ENCODE measurements at regions not wholly inside any gene's neighbourhood (a gene's known extent, or its start where the extent isn't known, plus 50 kb on each side); places are given as distances from the start of the nearest gene placed in this dataset.

- DNase-seq = no peak
Measured at GRCh38 chr4:3715855-3716630, 50.1 kb upstream of the ADRA2C start.

DNA sequence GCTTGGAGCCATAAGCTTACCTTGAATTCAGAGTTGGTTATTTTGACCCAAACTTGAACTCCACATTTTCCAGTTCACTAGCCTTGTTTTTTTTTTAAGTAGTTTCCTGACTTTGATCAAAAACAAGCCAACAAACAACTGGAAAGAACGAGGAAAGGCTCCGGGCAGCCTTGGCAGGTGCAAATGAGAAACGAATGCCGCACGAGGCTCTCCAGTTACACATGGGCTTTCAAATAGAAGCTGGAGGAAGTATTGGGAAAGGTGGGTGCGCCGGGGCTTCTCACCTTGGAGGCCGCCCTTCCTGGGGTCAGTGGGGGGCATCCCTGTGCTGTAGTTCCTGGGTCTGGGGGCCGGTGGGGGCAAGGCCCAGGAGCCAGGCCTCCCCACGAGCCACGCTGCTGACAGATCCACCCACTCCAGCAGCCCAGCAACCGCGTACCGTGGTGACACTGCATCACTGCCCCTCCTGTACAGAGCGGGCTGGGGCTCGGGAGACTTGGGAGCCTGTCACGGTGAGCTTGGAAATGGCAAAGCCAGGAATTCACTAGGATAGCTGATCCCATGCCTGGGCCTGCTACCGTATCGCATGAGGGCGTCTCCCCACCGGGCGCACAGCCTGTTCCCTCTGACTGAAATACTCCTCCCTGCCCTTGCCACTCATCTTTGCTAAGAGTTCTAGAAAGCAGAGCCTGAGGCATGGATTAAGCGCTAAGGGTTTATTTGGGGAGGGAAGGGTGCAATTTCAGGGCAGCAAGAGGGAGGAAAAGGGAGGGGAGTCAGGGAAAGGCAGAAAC is 50.9 kb upstream of the ADRA2C start:
- DNase-seq = no peak

GRCh38 chr4:3714642-3715001 is 51.6 kb upstream of the ADRA2C start:
- DNase-seq = no peak

- DNase-seq = no peak
Measured at GRCh38 chr4:3713817-3714641, 52.2 kb upstream of the ADRA2C start.

- DNase-seq = no peak
Measured at GRCh38 chr4:3713346-3713745, 52.8 kb upstream of the ADRA2C start.

- no peak for DNase-seq
Measured at GRCh38 chr4:3712936-3713335, 53.2 kb upstream of the ADRA2C start.

DNA sequence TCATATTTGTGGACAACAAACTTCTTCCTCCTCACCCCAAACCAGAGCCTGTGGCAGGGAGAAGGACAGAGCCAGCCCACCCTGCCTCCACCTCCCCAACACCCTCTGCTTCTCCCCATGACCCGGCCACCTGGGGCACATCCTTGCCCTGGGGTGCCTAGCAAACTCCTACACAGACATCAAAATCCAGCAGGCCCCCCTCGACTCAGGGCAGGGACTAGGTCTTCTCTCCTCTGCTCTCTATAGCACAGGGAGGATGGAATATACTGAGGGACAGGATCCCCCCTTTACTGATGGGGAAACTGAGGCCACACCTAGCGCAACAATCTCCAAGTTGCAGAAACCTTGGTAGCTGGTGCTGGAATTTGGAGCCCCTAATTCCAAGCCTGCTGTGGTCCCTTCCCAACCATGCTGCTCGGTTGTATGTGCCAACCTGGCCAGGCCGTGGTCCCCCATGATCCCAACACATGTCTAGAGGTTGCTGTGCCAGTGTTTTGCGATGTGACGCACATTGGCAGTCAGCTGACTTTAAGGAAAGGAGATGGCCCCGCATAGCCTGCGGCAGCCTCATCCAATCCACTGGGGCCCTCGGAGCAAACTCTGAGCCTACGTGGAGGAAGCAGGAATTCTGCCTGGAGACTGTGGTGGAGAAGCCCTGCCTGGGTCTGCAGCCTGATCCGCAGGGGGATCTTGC is 53.9 kb upstream of the ADRA2C start:
- DNase-seq = no peak

- DNase-seq = no peak
Measured at GRCh38 chr4:3711183-3712111, 54.7 kb upstream of the ADRA2C start.

DNA sequence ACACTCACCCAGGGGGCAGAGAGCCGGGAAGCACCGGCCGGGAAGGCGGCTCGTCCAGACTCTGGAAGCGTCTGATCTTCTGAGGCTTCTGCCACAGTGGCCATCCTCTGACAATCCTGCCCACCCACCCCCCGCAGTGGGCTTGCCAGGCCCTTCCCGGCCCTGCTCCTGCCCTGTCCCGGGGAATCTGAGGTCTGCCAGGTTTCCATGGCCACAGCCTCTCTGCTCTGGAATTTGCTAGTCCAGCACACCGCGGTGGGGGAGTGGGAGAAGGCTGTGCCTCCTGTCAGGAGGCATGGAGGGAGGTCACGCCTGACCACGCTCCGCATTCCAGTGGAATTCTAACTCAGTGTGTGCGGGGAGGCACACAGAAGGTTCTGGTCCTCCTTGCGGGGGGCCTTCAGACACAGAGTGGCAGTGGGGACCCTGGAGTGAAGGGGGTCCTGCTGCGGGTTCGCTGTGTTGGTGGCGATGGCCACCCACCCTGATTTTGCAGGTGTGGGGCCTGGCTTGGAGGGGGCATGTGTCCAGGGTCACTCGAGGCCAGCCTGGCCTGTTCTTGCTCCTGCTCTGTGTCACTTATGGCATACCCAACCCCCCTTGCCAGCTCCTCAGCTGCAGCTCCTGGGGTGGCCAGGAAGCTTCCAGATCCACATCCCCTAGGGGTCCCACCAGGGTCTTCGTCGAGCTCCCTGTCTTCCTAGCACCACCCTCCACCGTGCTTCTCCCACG is 55.6 kb upstream of the ADRA2C start:
- DNase-seq = no peak

- DNase-seq = no peak
Measured at GRCh38 chr4:3709846-3710441, 56.2 kb upstream of the ADRA2C start.

DNA sequence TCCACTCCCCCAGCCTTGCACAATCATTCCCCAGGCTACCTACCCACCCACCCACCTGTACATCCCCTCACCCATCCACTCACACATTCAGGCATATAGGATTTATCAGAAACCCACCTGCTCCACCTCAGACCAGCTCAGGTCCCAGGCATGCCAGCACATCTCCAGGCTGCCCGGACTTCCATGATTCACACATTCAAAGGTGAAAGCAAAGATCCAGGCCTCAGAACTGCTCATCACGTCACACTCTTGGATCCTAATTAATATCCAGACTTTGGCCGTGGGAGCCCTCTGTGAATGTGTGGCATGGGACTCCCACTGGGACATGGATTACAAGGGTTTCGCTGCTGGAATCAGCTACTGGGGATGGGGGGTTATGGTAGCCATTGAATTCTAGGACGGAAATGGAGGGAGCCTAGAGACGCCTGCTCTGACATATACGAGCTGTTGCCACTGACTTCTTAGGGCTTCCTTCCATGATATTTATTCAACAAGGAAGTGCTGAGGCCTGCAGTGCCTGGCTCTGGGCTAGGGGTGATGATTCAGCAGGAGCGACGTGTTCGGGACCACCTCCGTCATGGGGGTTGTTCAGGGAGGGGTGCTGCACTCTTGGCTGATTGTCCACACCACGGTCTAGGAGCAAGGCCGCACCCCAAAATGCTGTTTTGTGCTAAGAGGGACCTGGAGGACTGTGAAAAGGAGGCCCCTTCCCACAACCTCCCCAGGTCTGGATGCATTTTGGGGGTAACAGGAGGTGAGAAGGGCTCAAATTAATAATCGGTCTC is 56.9 kb upstream of the ADRA2C start:
- DNase-seq = no peak

DNA sequence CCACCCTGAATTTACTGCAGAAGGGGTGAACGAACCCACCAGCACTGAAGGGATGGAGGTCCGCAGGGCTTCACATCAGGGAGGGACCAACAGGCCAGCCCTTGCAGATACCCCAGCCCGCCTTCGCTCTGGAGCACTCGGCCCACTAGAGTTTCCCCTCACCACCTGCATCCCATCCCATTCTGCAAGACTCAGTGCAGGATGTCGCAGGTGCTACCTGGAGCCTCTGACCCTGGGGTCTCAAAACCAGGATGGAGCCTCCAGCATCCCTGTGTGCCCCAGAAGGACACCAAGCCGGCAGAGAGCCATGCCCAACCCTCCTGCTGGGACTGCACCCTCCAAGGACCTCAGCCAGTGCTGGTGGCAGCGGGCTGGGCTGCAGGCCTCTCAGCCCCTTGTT is 57.6 kb upstream of the ADRA2C start:
- DNase-seq = no peak

DNA sequence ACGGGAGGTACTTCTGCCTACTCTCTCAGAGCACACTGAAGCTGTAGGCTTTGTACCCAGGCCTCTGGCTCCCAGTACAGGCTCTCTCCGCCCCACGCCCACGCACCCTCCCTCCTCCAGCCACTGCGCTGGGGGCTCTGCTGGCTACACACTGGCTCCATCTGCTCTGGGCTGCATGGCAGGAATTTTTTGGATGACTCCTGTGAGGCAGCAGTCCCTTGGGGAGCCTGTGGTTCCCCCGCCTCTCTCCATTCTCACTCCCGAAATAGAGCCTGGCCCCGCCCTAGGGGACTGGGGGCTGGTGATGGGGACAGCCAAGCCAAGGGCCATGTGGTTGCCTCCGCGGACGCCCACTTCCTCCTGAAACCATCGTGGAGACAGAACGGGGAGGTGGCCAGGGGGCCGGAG is 58.1 kb upstream of the ADRA2C start:
- no peak for DNase-seq

DNA sequence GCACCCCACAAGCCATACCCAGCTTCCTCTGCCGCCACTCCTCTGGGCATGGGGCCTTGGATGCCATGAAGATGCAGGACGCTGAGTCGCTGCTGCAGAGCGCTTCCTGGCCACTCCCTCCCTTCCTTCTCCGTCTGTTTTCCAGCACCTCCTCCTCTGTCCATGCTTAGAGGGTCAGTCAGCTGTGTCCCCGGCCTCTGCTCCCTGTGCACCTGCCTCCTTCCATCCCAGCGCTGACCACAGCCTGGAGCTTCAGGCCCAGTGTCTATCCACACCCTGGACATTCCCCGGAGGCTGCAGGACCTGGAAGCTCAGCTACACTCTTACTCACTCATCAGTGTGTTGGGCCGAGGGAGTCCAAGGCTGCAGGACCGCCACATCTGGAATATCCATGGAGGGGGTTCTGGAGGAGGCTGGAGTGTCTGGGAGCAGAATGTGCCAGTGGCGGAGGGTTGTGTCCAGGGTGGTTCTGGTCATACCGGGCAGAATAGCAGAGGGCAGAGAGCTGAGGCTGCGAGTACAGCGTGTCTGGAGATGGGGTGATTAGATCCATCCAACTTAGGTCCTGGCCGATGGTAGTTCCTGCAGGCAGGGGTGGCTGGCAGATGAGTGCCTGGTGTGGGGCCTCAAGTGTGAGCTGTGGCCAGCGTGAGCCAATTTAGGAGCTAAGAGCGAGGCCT is 58.6 kb upstream of the ADRA2C start:
- no peak for DNase-seq

- no peak for DNase-seq
Measured at GRCh38 chr4:3706565-3707422, 59.4 kb upstream of the ADRA2C start.

- DNase-seq = no peak
Measured at GRCh38 chr4:3706111-3706511, 60.1 kb upstream of the ADRA2C start.

Data from right lung (tissue), 2 donors.